ENCODE measurements at regions not wholly inside any gene's neighbourhood (a gene's known extent, or its start where the extent isn't known, plus 50 kb on each side); places are given as distances from the start of the nearest gene placed in this dataset.

DNA sequence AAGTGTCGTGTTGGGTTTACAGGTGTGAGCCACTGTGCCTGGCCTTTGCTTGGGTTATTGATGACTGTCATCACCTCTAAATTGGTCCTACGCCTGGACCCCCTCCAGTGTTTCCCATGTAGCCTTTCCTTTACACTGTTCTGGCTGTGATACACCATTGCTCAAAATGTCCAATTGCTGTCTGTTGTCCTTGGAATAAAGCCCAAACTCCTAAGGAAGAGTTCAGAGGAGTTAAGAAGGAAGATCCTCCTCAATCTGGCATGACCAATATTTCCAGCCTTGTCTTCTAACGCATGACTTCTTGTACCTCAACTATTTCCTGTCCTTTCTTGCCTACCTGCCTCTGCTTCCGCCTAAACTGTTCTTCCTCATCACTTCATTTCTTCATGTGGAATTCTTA lies 113.1 kb downstream of the POLR2M start:
- Histone ChIP-seq H3K27me3 (ENCODE audit: control insufficient read depth in 3 of 3, insufficient read depth in 3 of 3, low read length in 3 of 3) (no peaks in the 10 kb centered on the region), H3K9me3 (ENCODE audit: control insufficient read depth in 3 of 3, low read length in 3 of 3) (no peaks in the 10 kb centered on the region), H3K27ac (ENCODE audit: low read depth, low read length) (no peak overlapping the region), H3K4me3 (ENCODE audit: low read length in 3 of 3) (no peak overlapping the region), H3K36me3 (ENCODE audit: control insufficient read depth in 3 of 3, insufficient read depth in 3 of 3, low read length in 3 of 3) (no peaks in the 10 kb centered on the region), H3K4me1 (ENCODE audit: control insufficient read depth in 3 of 3, insufficient read depth in 3 of 3, low read length in 3 of 3) (no peaks in the 10 kb centered on the region), H3K9ac (ENCODE audit: low read depth in 1 of 3, low read length in 3 of 3) (no peak overlapping the region)

DNA sequence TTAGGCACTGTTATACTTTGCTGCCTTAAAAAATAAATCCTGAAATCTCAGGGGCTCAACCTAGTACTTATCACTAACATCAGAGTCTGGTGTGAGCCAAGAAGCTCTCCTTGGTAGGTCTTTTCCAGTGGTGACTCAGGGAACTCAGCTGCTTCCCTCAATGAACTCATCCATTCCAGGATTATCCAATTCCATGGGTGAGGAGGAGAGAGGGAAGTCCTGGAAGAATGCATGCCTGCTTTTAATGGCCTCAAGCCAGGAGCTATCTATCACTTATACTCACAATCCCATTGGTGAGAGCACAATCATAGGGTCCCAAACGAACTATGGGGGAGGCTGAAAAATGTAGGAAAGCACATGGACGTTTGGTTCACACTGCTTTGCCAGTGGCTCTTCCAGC lies 113.6 kb downstream of the POLR2M start:
- no peak overlapping the region for H3K9ac ChIP-seq (ENCODE audit: low read depth in 1 of 3, low read length in 3 of 3)
- no peak overlapping the region for H3K4me3 ChIP-seq (ENCODE audit: low read length in 3 of 3)
- H3K36me3 ChIP-seq (ENCODE audit: control insufficient read depth in 3 of 3, insufficient read depth in 3 of 3, low read length in 3 of 3), result no peaks in the 10 kb centered on the region
- no peaks in the 10 kb centered on the region for H3K4me1 ChIP-seq (ENCODE audit: control insufficient read depth in 3 of 3, insufficient read depth in 3 of 3, low read length in 3 of 3)
- H3K27ac ChIP-seq (ENCODE audit: low read depth, low read length), result no peak overlapping the region
- H3K27me3 ChIP-seq (ENCODE audit: control insufficient read depth in 3 of 3, insufficient read depth in 3 of 3, low read length in 3 of 3), result no peaks in the 10 kb centered on the region
- H3K9me3 ChIP-seq (ENCODE audit: control insufficient read depth in 3 of 3, low read length in 3 of 3), result no peaks in the 10 kb centered on the region

DNA sequence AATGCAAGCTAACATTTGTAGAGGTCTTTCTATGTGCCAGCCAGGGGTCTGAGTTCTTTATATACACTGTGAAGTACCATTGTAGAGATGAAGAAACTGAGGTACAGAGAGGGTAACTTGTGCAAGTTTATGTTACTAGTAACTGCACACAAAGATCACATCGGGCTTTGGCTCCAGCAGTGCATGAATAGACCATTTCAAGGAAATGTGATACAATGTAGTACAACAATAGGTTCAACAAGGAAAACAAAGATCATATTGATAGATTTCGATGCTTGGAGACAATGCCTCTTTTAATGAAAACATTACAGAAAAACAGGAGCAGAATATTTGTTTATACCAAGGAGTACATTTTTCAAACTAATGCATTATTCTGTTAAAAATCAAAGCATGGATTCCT lies 115.3 kb downstream of the POLR2M start:
- Histone ChIP-seq H3K4me3 (ENCODE audit: low read length in 3 of 3) (no peak overlapping the region), H3K4me1 (ENCODE audit: control insufficient read depth in 3 of 3, insufficient read depth in 3 of 3, low read length in 3 of 3) (no peaks in the 10 kb centered on the region)

DNA sequence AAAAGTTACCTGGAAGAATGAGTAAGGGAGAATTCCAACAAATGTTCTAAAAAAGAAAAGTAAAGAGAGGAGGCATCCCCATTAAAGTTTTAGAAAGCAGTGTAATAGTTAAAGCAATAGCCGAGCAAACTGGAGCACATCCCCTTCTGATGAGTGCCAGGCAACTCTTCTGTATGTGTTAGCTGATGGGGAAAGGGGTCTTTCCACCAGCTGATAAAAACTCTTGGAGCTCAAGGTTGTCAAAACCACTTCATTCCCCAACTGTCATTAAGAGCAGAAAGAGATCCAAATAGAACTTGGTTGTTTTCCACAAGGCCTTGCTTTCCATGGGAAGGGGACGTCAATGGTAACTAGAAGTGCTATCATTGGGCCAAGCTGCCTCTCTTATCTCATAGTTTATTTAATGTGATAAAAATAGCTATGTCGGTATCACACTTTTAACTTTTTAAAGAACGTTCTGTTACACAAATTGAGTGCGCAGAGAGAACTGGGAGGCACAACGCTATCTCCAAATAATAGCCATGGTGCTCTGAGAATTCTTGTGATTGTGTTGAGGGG lies 116.9 kb downstream of the POLR2M start:
- Histone ChIP-seq H3K4me3 (ENCODE audit: low read length in 3 of 3) (no peak overlapping the region), H3K9ac (ENCODE audit: low read depth in 1 of 3, low read length in 3 of 3) (no peak overlapping the region), H3K9me3 (ENCODE audit: control insufficient read depth in 3 of 3, low read length in 3 of 3) (no peaks in the 10 kb centered on the region), H3K36me3 (ENCODE audit: control insufficient read depth in 3 of 3, insufficient read depth in 3 of 3, low read length in 3 of 3) (no peaks in the 10 kb centered on the region), H3K4me1 (ENCODE audit: control insufficient read depth in 3 of 3, insufficient read depth in 3 of 3, low read length in 3 of 3) (no peaks in the 10 kb centered on the region), H3K27me3 (ENCODE audit: control insufficient read depth in 3 of 3, insufficient read depth in 3 of 3, low read length in 3 of 3) (no peaks in the 10 kb centered on the region), H3K27ac (ENCODE audit: low read depth, low read length) (no peak overlapping the region)

More for the DNA sequence above, 115.3 kb downstream of the POLR2M start:
- no peak overlapping the region for H3K9ac ChIP-seq (ENCODE audit: low read depth in 1 of 3, low read length in 3 of 3)
- H3K36me3 ChIP-seq (ENCODE audit: control insufficient read depth in 3 of 3, insufficient read depth in 3 of 3, low read length in 3 of 3), result no peaks in the 10 kb centered on the region
- no peak overlapping the region for H3K27ac ChIP-seq (ENCODE audit: low read depth, low read length)
- no peaks in the 10 kb centered on the region for H3K27me3 ChIP-seq (ENCODE audit: control insufficient read depth in 3 of 3, insufficient read depth in 3 of 3, low read length in 3 of 3)
- H3K9me3 ChIP-seq (ENCODE audit: control insufficient read depth in 3 of 3, low read length in 3 of 3), result no peaks in the 10 kb centered on the region

DNA sequence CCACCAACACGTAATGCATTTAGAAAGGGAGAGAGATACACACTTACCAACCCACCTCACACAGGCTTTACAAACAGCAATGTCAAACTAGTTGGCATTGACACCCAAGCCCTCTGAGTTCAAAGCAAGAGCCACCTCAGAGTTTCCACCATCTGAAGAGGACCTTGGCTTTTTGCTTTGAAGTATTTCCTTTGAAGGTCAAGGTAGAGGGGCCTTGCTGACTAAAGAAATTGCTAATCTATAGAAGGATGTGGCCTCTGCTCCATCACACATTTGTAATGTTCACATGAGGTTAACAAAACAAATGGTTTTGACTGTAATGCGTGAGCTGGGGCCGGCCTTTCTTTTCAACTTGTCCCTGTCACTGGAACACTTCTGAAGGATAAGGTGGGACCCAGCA lies 117.7 kb downstream of the POLR2M start:
- Histone ChIP-seq H3K9me3 (ENCODE audit: control insufficient read depth in 3 of 3, low read length in 3 of 3) (no peaks in the 10 kb centered on the region), H3K9ac (ENCODE audit: low read depth in 1 of 3, low read length in 3 of 3) (no peak overlapping the region), H3K4me3 (ENCODE audit: low read length in 3 of 3) (no peak overlapping the region), H3K4me1 (ENCODE audit: control insufficient read depth in 3 of 3, insufficient read depth in 3 of 3, low read length in 3 of 3) (no peaks in the 10 kb centered on the region), H3K36me3 (ENCODE audit: control insufficient read depth in 3 of 3, insufficient read depth in 3 of 3, low read length in 3 of 3) (no peaks in the 10 kb centered on the region), H3K27me3 (ENCODE audit: control insufficient read depth in 3 of 3, insufficient read depth in 3 of 3, low read length in 3 of 3) (no peaks in the 10 kb centered on the region), H3K27ac (ENCODE audit: low read depth, low read length) (no peak overlapping the region)

DNA sequence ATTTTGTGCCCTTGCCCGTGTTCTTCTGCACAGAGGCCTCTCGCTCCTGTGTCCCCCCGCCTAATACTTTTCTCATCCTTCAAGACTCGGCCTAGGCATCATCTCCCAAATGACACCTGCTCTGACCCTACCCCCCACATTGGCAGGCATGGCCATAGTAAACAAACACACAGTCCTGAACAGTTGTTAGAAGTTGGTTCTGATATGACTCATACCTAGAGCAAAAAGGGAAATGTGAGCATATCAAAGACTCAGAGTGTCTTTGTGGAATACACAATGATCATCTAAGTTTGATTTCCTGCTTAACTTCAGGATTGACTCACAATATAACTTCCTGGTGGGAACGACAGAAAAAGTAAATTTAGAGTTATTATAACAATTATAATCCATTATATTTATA lies 120.5 kb downstream of the POLR2M start:
- H3K36me3 ChIP-seq (ENCODE audit: control insufficient read depth in 3 of 3, insufficient read depth in 3 of 3, low read length in 3 of 3), result no peaks in the 10 kb centered on the region
- no peaks in the 10 kb centered on the region for H3K27me3 ChIP-seq (ENCODE audit: control insufficient read depth in 3 of 3, insufficient read depth in 3 of 3, low read length in 3 of 3)
- no peaks in the 10 kb centered on the region for H3K4me1 ChIP-seq (ENCODE audit: control insufficient read depth in 3 of 3, insufficient read depth in 3 of 3, low read length in 3 of 3)
- no peak overlapping the region for H3K4me3 ChIP-seq (ENCODE audit: low read length in 3 of 3)
- no peak overlapping the region for H3K9ac ChIP-seq (ENCODE audit: low read depth in 1 of 3, low read length in 3 of 3)
- no peak overlapping the region for H3K27ac ChIP-seq (ENCODE audit: low read depth, low read length)
- H3K9me3 ChIP-seq (ENCODE audit: control insufficient read depth in 3 of 3, low read length in 3 of 3), result no peaks in the 10 kb centered on the region

DNA sequence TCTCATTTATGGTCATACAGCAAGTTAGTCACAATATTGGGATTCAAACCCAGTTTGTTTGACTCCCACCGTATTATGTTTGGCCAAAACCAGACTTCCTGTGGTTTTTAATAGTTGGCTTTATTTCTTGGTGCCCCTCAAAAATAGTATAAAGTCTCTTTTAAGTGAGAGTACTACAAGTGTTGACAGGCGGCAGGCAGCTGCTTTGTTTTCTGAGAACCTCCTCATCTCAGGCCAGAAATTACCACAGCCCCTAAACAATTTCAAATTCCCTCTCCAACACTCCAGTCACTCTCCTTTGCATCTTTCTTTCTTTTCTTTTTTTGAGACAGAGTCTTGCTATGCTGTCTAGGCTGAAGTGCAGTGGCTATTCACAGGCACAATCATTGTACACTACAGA lies 121.5 kb downstream of the POLR2M start:
- Histone ChIP-seq H3K27ac (ENCODE audit: low read depth, low read length) (no peak overlapping the region), H3K36me3 (ENCODE audit: control insufficient read depth in 3 of 3, insufficient read depth in 3 of 3, low read length in 3 of 3) (no peaks in the 10 kb centered on the region), H3K9ac (ENCODE audit: low read depth in 1 of 3, low read length in 3 of 3) (no peak overlapping the region), H3K27me3 (ENCODE audit: control insufficient read depth in 3 of 3, insufficient read depth in 3 of 3, low read length in 3 of 3) (no peaks in the 10 kb centered on the region), H3K4me3 (ENCODE audit: low read length in 3 of 3) (no peak overlapping the region), H3K4me1 (ENCODE audit: control insufficient read depth in 3 of 3, insufficient read depth in 3 of 3, low read length in 3 of 3) (no peaks in the 10 kb centered on the region), H3K9me3 (ENCODE audit: control insufficient read depth in 3 of 3, low read length in 3 of 3) (no peaks in the 10 kb centered on the region)

DNA sequence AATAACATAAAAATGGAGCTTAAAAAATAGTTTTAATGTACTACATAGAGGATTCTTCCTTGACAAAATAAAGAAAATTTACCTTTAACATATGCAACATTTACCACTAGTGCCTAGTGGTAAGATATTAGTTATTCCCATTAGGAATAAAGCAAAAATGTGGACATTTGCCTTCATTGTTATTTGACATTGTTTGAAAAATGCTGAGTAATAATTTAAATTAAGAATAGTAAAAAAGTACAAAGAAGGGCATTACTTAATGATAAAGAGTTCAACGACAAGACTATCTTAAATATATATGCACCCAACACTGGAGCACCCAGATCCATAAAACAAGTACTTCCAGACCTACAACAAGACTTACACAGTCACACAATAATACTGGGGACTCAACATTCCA lies 125.7 kb downstream of the POLR2M start:
- H3K9me3 ChIP-seq (ENCODE audit: control insufficient read depth in 3 of 3, low read length in 3 of 3), result no peaks in the 10 kb centered on the region
- no peaks in the 10 kb centered on the region for H3K27me3 ChIP-seq (ENCODE audit: control insufficient read depth in 3 of 3, insufficient read depth in 3 of 3, low read length in 3 of 3)
- H3K9ac ChIP-seq (ENCODE audit: low read depth in 1 of 3, low read length in 3 of 3), result no peak overlapping the region
- no peaks in the 10 kb centered on the region for H3K4me1 ChIP-seq (ENCODE audit: control insufficient read depth in 3 of 3, insufficient read depth in 3 of 3, low read length in 3 of 3)
- H3K36me3 ChIP-seq (ENCODE audit: control insufficient read depth in 3 of 3, insufficient read depth in 3 of 3, low read length in 3 of 3), result no peaks in the 10 kb centered on the region
- H3K4me3 ChIP-seq (ENCODE audit: low read length in 3 of 3), result no peak overlapping the region
- no peak overlapping the region for H3K27ac ChIP-seq (ENCODE audit: low read depth, low read length)

DNA sequence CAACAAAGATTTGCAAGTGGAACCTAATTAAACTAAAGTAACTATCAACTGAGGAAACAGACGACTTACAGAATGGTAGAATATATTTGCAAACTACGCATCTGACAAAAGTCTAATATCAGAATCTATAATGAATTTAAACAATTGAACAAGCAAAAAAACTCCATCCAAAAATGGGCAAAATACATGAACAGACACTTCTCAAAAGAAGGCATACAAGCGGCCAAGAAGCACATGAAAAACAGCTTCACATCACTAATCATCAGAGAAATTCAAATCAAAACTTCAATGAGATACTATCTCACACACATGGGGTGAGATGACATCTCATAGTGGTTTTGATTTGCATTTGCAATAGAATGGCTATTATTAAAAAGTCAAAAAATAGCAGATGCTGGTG lies 128.6 kb downstream of the POLR2M start:
- Histone ChIP-seq H3K9ac (ENCODE audit: low read depth in 1 of 3, low read length in 3 of 3) (no peak overlapping the region), H3K4me1 (ENCODE audit: control insufficient read depth in 3 of 3, insufficient read depth in 3 of 3, low read length in 3 of 3) (no peaks in the 10 kb centered on the region), H3K36me3 (ENCODE audit: control insufficient read depth in 3 of 3, insufficient read depth in 3 of 3, low read length in 3 of 3) (no peaks in the 10 kb centered on the region), H3K4me3 (ENCODE audit: low read length in 3 of 3) (no peak overlapping the region), H3K27me3 (ENCODE audit: control insufficient read depth in 3 of 3, insufficient read depth in 3 of 3, low read length in 3 of 3) (no peaks in the 10 kb centered on the region), H3K9me3 (ENCODE audit: control insufficient read depth in 3 of 3, low read length in 3 of 3) (no peaks in the 10 kb centered on the region), H3K27ac (ENCODE audit: low read depth, low read length) (no peak overlapping the region)

DNA sequence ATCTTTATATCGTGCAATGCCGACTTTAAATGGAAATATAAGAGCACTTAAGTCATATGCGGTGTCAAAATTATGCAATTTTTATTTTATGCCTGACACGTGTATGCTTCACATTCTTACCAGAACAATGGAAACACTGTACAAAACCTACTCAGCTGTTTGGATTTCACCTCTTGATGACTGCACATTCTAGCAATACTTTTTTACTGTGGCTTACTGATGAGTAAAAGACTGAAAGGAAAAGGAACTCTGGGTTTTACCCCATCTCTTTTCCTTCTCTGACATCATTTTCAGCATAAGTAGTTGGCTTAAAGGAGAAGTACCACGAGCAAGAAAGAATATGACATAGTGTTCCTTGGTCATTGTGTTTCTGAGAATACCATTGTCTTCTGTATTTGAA lies 142.8 kb downstream of the POLR2M start:
- Histone ChIP-seq H3K9ac (ENCODE audit: low read depth in 1 of 3, low read length in 3 of 3) (no peak overlapping the region), H3K36me3 (ENCODE audit: control insufficient read depth in 3 of 3, insufficient read depth in 3 of 3, low read length in 3 of 3) (no peaks in the 10 kb centered on the region), H3K4me3 (ENCODE audit: low read length in 3 of 3) (no peak overlapping the region), H3K9me3 (ENCODE audit: control insufficient read depth in 3 of 3, low read length in 3 of 3) (no peaks in the 10 kb centered on the region), H3K4me1 (ENCODE audit: control insufficient read depth in 3 of 3, insufficient read depth in 3 of 3, low read length in 3 of 3) (no peaks in the 10 kb centered on the region), H3K27me3 (ENCODE audit: control insufficient read depth in 3 of 3, insufficient read depth in 3 of 3, low read length in 3 of 3) (peaks cover 0 to 3% (median 3%) of the 10 kb centered on the region in 3 donors), H3K27ac (ENCODE audit: low read depth, low read length) (no peak overlapping the region)

DNA sequence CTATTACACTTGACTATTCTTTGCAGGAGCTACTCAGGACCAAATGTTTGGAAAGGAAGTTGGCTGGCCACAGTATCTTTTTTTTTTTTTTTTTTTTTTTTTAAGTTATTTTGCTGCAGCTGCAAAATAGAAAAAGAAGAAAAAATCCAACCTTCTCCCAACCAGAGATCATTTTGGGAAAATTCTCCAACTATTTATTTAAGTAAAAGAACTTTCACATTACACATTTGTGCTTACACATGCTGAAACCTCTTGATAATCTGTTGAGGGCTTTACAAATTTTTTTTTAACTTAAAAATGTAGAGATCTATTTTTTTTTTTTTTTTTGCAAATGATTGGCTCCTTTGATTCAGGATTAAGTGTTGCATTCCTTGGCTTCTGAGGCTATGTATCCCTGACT lies 148.0 kb downstream of the POLR2M start:
- Histone ChIP-seq H3K4me3 (ENCODE audit: low read length in 3 of 3) (no peak overlapping the region), H3K27me3 (ENCODE audit: control insufficient read depth in 3 of 3, insufficient read depth in 3 of 3, low read length in 3 of 3) (peaks cover 0 to 3% (median 2%) of the 10 kb centered on the region in 3 donors), H3K9me3 (ENCODE audit: control insufficient read depth in 3 of 3, low read length in 3 of 3) (no peaks in the 10 kb centered on the region), H3K36me3 (ENCODE audit: control insufficient read depth in 3 of 3, insufficient read depth in 3 of 3, low read length in 3 of 3) (no peaks in the 10 kb centered on the region), H3K27ac (ENCODE audit: low read depth, low read length) (no peak overlapping the region), H3K9ac (ENCODE audit: low read depth in 1 of 3, low read length in 3 of 3) (no peak overlapping the region), H3K4me1 (ENCODE audit: control insufficient read depth in 3 of 3, insufficient read depth in 3 of 3, low read length in 3 of 3) (no peaks in the 10 kb centered on the region)
